CD4-positive, alpha-beta T cell treated with Interleukin-4 for 1 hour (primary cell): ENCODE measurements at regions not wholly inside any gene's neighbourhood (a gene's known extent, or its start where the extent isn't known, plus 50 kb on each side); places are given as distances from the start of the nearest gene placed in this dataset.

Experiments used
- DNase-seq, 2 donors: peaks; one replicate each; pipeline ENCODE4 v3.0.0-alpha.2; 2020 to 2022

DNA sequence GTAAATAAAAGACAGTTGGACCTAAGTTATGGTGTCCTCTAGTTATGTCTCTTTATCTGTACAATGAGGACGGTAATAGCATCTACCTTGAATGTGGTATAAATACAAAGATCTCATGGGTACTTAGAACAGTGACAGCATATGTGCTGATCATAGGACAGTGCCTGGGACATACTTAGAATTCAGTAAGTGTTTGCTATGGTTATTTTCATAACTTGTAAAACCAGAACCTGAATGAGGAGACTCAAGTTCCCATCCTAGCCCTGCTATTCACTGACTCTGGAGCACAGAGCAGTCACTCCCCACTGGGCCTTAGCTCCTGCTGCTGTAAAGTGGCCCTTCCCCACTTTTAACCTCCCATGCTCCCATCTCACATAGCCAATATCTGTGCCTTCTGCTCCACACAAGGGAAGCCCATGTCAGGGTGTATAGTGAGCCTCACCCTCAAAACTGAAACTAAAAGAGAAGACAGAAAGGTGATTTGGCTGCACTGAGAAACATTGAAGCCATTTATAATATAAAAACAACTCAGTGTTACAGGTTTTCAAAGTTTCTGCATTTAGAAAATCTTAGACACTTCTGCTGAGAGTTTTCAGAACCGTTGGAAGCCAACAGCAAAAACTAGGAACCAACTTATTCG lies 225.4 kb upstream of the UBE2E2 start:
- no peak for DNase-seq

DNA sequence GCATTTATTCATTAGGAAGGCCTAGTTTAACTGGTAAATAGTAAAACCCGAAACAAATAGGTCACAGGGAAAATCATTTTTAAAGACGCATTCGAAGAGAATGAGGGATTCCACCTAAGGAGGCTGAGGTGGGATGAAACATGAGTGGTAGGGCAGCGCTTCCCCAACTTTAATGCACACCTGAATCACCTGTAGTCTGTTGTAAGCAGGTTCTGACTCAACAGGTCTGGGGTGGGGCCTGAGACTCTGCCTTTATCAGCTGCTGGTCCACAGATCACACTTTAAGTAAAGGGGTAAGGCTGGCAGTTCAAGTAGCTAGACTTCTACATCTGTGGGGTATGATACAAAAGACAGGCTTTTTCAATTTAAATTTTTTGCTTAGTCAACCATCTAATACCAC lies 223.5 kb upstream of the UBE2E2 start:
- no peak for DNase-seq

DNA sequence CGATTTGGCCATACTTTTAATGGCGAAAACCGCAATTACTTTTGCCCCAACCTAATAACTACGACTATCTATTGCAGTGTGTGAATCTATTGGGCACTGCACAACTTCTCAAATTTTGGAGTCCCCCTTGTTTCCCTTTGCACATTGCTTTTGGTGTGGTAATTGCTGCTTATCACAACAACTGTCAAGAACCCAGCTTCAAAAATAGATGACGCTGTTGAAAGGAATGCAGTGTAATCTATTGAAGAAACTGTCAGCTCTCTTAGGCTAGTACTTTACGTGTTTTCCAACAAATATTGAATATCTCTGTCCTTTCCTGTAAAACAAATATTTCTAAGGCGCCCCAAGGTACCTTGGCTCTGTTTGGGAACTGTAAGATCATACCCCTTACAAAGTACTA lies 222.8 kb upstream of the UBE2E2 start:
- no peak for DNase-seq

- DNase-seq = no peak
Measured at GRCh38 chr3:22981166-22981565, 222.0 kb upstream of the UBE2E2 start.

DNA sequence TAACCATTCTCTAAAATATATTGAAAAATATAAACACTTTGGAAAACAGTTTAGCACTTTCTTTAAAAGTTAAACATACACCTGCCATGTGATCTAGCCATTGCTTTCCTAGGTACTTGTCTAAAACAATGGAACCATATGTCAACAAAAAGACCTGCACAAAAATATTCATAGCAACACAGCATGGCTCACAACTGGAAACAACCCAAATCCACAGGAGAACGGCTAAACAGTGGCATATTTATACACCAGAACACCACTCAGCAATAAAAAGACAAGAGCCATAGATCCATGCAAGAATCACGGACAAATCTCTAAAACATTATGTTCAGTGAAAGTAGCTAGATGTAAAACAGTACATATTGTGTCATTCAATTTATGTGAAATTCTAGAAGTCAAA lies 221.3 kb upstream of the UBE2E2 start:
- no peak for DNase-seq

GRCh38 chr3:22982981-22983587 lies 220.0 kb upstream of the UBE2E2 start:
- DNase-seq = no peak

DNA sequence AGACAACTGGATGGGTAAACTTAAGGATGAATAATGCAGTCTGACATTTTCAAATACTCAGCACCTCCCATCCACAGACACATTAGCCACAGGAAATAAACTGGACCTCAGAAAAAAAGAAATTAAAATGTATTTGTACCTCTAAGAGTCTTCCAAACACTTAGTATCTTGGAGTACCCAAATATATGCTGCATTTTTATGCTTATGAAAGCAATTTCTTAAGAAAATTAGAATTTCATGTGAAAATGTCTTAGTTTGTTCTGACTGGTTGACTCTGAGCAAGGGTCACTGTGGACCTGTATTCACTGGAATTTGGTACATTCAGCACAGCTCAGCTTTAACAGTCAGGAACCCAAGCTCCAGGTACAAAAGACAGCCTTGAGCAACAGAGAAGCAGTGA lies 216.2 kb upstream of the UBE2E2 start:
- no peak for DNase-seq

- no peak for DNase-seq
Measured at GRCh38 chr3:22988566-22988965, 214.6 kb upstream of the UBE2E2 start.

DNA sequence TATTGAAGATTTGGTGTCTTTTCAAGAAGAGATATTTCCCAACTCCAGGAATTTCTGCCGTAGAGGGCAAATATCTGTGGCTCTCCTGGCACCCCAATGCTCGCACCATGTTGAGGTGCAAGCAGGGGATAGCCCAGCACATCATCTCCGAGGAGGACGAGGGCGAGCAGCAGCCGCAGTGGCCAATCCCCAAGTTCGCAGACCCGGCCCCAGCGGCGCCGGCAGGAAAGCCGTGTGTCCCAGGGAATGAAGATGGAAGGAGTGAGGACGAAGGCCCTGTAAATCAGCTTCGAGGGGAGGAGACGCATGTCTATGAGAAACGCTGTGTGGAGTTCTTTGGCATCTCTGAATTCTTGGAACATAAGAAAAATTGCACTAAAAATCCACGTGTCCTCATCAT lies 213.4 kb upstream of the UBE2E2 start:
- DNase-seq = no peak

GRCh38 chr3:22990291-22991200 lies 212.6 kb upstream of the UBE2E2 start:
- no peak for DNase-seq

- DNase-seq = no peak
Measured at GRCh38 chr3:22994781-22995180, 208.3 kb upstream of the UBE2E2 start.

DNA sequence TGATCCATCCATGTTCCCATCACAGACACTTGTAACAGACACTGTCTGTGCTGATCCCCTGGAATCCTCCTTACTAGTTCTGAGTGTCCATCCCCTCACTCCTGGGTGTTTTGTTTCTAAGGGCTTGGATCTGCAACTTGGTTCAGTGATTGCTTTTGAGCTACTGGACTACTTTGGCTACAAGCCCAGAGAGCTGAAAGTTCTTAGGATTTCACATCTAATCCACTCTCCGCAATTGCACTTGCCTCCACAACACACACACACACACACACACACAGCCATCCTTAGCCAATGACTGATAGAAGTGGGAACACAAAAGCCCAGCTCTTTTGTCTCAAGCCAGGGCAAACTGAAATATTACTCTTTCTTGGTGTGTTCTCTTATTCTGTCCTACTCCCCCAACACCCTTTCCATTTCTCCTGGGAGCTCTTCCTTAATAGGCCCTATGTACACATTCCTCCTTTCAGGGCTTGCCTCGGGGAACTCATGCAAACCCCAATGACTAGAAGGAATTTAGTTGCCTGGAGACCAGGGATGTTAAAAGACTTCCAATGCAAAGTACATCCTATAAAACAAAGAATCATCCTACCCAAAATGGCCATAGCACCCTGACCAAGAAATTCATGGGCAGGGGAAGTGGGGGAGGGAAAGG lies 206.1 kb upstream of the UBE2E2 start:
- no peak for DNase-seq

- DNase-seq = no peak
Measured at GRCh38 chr3:23000371-23000770, 202.8 kb upstream of the UBE2E2 start.

- no peak for DNase-seq
Measured at GRCh38 chr3:23002151-23002550, 201.0 kb upstream of the UBE2E2 start.

GRCh38 chr3:23002836-23003732 lies 200.0 kb upstream of the UBE2E2 start:
- DNase-seq = no peak

- DNase-seq = no peak
Measured at GRCh38 chr3:23003733-23004046, 199.4 kb upstream of the UBE2E2 start.

DNA sequence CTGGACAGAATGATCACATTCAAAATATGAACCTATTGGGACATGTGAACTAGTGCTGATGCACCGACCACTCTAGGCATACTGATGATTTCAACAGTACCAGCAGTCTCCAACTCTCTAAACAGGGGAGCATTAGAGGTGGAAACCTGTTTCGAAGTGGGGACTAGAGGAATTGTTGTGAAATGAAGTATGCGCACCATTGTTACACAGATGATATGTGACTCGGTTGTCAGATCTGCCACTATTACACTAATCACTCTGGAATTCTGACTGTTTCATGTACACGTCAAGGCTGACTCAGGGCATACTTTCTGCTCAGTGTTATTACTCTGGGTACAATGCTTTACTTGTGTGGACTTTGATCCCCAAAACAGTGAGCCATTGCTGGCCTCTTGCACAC lies 198.2 kb upstream of the UBE2E2 start:
- no peak for DNase-seq

DNA sequence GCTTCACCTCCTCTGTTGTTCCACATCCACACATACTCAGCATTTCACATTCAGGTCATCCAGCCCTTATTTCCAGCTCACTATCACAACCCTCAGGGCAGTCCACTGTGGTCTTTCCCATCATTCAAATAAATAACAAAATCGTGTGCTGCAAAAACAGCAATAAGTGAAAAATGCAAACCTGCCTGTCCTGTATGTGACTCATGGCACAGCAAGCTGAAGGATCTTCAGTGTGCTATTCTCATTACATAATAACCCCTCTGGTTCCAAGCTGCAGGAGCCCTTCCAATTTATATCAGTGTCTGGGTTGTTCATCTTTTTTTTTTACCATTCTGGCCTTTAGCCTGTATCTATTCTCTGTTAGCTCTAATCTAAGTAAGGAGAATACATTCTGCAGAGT lies 185.3 kb upstream of the UBE2E2 start:
- no peak for DNase-seq

DNA sequence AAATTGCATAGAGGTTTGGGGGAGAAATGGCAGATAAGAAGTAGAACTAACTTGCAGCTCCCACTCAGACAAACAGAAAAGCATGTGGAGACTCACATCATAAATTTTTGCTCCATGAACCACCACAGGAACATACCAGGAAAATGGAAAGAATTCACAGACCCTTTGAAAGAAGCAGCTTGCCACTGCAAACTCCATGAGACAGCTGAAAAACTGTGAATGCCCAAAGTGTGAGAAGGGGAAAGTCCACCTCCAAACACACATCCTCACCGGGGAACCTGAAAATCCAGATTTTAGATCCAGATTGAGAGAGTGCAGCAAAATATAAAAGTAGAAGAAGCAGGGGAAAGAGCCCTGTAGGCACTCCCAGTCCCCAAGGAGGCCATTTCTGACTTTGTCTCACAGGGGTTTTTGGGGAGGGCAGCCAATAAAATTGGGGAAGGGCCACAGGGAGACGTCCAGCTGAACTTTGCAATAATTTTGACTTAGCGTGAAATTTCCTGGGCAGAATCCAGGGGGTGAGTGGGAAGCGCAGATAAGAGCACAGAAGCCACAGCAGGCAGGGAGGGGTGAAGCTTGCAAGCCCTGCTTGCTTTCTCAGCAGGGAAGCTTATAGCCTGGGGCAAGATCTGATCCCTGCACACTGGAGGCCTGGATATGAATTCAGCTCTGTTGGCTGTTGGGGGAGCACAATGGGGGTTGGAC lies 183.4 kb upstream of the UBE2E2 start:
- DNase-seq = no peak

- no peak for DNase-seq
Measured at GRCh38 chr3:23028294-23028693, 174.8 kb upstream of the UBE2E2 start.

DNA sequence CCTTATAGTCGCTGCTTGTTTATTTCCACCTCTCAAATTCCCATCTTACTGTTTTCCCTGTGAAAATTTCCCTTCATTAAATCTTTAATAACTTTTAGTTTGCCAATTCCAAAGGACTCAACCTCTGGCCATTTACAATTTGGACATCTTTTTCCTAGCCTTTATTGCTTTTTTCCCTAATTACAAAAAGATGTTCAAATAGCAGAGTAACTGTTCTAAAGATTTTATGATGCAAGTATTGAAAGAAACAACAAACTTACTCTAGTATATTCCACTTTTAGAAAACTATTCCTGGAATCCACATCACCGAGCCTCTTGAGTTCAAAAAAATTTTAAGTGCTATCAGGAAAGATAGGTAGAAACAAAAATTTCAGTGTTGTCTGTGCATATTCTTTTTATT lies 174.1 kb upstream of the UBE2E2 start:
- no peak for DNase-seq
